Dendritic cell treated with granulocyte-macrophage colony-stimulating factor and Interleukin-4, amounts not matched to agents 40 ng/mL and 50 ng/mL, for 4 days (primary cell): ENCODE measurements at regions not wholly inside any gene's neighbourhood (a gene's known extent, or its start where the extent isn't known, plus 50 kb on each side); places are given as distances from the start of the nearest gene placed in this dataset.

ENCODE experiments used
- H3K27ac Mint-ChIP-seq: one replicate; pipeline ENCODE4 v1.8.0; 2022; ENCODE audit warnings: mild to moderate bottlenecking, mixed read lengths
- H3K27me3 Mint-ChIP-seq: one replicate; pipeline ENCODE4 v1.8.0; 2022; ENCODE audit warnings: mild to moderate bottlenecking, mixed read lengths
- H3K36me3 Mint-ChIP-seq: one replicate; pipeline ENCODE4 v1.8.0; 2022; ENCODE audit warnings: low read depth, mixed read lengths
- H3K4me1 Mint-ChIP-seq: one replicate; pipeline ENCODE4 v1.8.0; 2022; ENCODE audit warnings: low read depth, mixed read lengths
- H3K4me3 Mint-ChIP-seq: one replicate; pipeline ENCODE4 v1.8.0; 2022; ENCODE audit warnings: mild to moderate bottlenecking, moderate library complexity, mixed read lengths
- H3K9me3 Mint-ChIP-seq: one replicate; pipeline ENCODE4 v1.8.0; 2022; ENCODE audit warnings: mixed read lengths
- intact Hi-C: fragments of 100-400 bp; cut with micrococcal nuclease; formaldehyde crosslinking; loops from one replicate; pipeline ENCODE4 v1.15.0; 2022

DNA sequence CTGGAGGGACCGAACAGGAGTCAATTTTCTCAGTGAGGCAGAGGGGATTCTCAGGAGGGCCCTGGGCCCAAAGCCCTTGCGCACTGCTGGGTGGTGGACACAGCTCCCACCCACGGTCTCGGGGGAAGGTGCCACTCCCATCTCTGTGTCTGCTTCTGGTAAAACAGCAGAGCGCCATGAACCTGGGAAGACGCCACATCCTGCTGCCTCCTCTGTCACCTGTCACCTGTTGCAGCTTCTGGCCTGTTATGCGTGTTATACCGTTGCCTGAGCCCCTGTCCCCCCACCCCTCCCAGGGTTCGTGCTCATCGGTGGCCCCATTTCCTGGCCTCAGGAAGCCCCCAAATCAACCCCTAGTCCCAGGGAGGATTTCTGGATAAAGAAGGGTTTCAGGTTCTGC, 125.8 kb upstream of the AJAP1 start:
- Mint-ChIP-seq H3K4me3 (no peak overlapping the region), H3K9me3 (no peaks in the 10 kb centered on the region), H3K27ac (no peak overlapping the region), H3K4me1 (no peaks in the 10 kb centered on the region), H3K36me3 (no peaks in the 10 kb centered on the region), H3K27me3 (no peaks in the 10 kb centered on the region)
- intact Hi-C loops, result no loop called here

DNA sequence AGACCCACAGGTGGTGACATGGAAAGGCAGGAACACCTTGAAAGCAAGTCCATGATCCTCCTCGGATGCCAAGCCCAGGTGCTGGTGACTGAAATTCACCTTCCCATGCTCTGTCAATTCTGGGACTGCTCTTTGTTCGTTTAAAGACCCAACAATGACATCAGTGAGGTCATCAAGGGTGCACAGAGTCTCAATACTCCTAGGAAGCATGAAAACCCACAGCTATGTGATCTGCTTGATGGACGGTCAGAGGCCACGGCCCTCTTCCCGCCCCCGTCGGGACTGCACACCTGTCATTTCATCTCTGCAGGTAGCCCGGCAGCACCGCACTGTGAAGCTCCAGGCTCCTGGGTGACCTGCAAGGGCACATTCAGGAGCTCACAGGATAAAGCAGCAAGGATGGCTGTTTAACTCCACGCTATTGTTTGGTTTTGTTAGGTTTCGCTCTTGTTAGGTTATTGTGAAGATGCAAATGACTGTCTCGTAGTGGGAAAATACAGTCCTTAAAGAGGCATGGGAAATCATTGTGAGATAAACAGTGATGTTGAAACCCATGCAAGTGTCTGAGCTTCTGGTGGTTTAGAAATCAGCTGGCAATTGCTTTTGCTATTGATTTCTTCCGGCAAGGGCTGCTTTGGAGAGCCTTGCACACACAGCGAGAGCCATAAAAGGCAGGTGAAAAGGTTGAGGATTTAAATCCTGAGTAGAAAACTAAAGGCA, 124.8 kb upstream of the AJAP1 start:
- intact Hi-C loops, result no loop called here
- H3K9me3 Mint-ChIP-seq, result no peaks in the 10 kb centered on the region
- H3K27me3 Mint-ChIP-seq, result no peaks in the 10 kb centered on the region
- no peak overlapping the region for H3K4me3 Mint-ChIP-seq
- H3K27ac Mint-ChIP-seq, result no peak overlapping the region
- H3K36me3 Mint-ChIP-seq, result no peaks in the 10 kb centered on the region
- no peaks in the 10 kb centered on the region for H3K4me1 Mint-ChIP-seq

DNA sequence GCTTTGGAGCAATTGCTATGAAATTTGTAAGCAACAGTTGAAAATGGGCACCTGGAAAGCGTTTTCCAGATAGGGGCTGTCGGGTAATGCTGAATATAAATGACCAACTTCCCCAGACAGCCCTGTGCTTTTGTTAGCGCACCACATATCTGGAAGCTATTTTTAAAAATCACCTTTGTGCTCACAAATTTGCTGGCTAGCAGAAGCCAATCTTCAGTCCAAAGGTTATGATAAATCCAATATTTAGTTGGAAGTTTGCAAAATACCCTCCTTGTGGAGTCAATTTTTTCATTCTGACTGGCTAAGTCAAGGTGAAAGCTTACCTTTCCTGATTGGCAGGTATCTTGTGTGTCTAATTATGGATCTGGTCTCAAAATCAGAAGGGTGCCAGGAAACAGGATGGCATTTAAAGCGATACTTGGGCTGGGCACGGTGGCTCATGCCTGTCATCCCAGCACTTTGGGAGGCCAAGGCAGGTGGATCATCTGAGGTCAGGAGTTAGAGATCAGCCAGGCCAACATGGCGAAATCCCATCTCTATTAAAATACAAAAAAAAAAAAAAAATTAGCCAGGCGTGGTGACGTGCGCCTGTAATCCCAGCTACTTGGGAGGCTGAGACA, 124.1 kb upstream of the AJAP1 start:
- no peak overlapping the region for H3K27ac Mint-ChIP-seq
- H3K4me3 Mint-ChIP-seq, result no peak overlapping the region
- no peaks in the 10 kb centered on the region for H3K27me3 Mint-ChIP-seq
- no peaks in the 10 kb centered on the region for H3K9me3 Mint-ChIP-seq
- no peaks in the 10 kb centered on the region for H3K36me3 Mint-ChIP-seq
- H3K4me1 Mint-ChIP-seq, result no peaks in the 10 kb centered on the region
- intact Hi-C loops, result no loop called here

DNA sequence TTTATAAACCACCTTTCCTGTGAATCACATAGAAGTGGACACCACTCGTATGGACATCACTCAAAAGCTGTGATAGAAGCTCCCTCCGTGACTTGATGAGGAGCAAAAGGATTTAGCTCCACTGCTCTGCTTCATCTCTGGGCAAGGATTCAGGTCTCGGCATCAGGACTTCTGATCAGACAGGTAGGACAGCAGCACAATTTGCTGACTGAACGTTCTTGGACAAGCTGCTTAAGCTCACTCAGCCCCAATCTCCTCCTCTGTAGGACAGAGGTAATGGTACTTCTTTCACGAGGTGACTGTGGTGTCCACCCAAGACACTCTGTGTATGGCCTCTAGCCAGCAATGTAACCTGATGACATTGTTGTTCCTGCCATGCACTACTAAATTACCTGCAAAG, 122.6 kb upstream of the AJAP1 start:
- no peak overlapping the region for H3K27ac Mint-ChIP-seq
- no peaks in the 10 kb centered on the region for H3K9me3 Mint-ChIP-seq
- H3K4me3 Mint-ChIP-seq, result no peak overlapping the region
- H3K27me3 Mint-ChIP-seq, result no peaks in the 10 kb centered on the region
- no peaks in the 10 kb centered on the region for H3K4me1 Mint-ChIP-seq
- intact Hi-C loops, result no loop called here
- H3K36me3 Mint-ChIP-seq, result no peaks in the 10 kb centered on the region

DNA sequence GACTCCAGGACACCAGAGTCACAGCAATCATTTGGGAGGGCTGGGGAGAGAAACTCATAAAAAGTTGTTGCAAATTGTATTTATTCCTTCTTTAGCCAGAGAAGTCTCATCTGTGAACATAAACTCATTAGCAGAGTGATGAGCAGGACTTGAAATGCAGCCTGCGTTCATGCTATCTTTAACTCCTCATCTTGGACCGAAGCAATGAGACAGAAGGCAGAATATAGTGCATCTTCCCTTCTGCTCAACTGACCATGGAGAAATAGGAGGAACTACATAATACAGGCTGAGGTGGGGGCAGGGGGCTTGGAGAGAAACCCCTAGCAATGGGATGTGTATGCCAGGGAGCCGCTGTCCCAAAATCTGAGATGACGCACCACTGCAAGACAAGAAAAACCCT, 121.8 kb upstream of the AJAP1 start:
- H3K4me1 Mint-ChIP-seq, result no peaks in the 10 kb centered on the region
- no peaks in the 10 kb centered on the region for H3K9me3 Mint-ChIP-seq
- no peaks in the 10 kb centered on the region for H3K27me3 Mint-ChIP-seq
- H3K36me3 Mint-ChIP-seq, result no peaks in the 10 kb centered on the region
- intact Hi-C loops, result no loop called here
- H3K27ac Mint-ChIP-seq, result no peak overlapping the region
- H3K4me3 Mint-ChIP-seq, result no peak overlapping the region

DNA sequence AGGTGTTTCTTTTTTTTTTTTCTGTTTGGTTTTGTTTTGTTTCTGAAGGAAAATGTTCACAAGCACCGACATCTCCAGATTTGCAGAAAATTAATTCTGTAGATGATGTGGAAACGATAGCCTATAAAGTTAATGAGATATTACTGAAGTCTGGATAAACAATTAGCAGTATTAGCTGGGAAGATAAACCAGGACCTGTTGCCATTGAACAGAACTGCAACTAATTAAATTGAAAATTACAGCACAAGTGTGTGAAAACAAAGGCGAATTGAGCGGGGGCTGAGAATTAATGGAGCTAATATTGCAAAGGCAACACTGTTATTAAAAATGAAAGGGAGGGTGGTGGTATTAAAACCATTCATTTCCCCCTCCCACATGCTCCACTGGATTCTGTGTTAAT, 107.5 kb upstream of the AJAP1 start:
- H3K4me3 Mint-ChIP-seq, result no peak overlapping the region
- peaks cover 6% of the 10 kb centered on the region for H3K9me3 Mint-ChIP-seq
- no peaks in the 10 kb centered on the region for H3K4me1 Mint-ChIP-seq
- H3K27me3 Mint-ChIP-seq, result no peaks in the 10 kb centered on the region
- no peak overlapping the region for H3K27ac Mint-ChIP-seq
- intact Hi-C loops, result no loop called here
- no peaks in the 10 kb centered on the region for H3K36me3 Mint-ChIP-seq

DNA sequence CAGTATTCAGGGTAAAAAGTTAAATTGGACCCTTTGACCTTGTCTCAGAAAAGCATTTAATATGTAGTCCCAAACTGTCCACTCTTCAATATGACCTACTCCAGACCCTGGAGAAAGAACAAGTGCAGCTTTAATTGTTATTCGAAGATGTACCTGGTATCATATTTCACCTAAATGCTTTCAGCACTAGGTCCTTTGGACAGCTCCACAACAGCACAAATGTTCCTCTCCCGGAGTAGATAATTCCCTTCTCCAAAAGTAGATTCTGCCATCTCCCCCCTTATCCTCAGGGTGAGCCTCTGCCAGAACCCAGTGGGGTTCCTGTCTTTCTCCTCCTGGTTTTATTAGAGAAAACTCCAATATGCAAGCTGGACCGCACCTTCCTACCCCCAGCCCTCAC, 104.5 kb upstream of the AJAP1 start:
- H3K27me3 Mint-ChIP-seq, result no peaks in the 10 kb centered on the region
- intact Hi-C loops, result no loop called here
- no peaks in the 10 kb centered on the region for H3K36me3 Mint-ChIP-seq
- no peaks in the 10 kb centered on the region for H3K4me1 Mint-ChIP-seq
- no peaks in the 10 kb centered on the region for H3K9me3 Mint-ChIP-seq
- no peak overlapping the region for H3K4me3 Mint-ChIP-seq
- H3K27ac Mint-ChIP-seq, result no peak overlapping the region

DNA sequence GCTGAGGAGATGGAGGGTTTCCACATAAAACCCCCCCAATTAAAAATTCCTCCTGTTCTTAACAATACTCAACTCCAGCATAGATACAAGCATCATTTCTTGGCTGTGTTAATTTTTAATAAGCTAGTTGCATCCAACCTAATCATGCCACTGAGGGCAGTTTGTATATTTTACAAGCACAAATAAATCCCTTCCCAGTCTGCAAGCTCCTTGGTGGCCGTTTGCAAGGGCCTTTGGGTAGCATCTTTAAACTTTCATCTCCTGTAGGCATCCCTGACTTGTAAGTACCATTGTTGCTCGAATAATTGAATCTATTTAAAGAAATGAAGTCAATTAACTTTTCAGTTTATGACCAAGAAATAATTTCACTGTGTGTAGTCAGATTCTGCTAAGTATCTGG, 103.5 kb upstream of the AJAP1 start:
- Mint-ChIP-seq H3K36me3 (no peaks in the 10 kb centered on the region), H3K27me3 (no peaks in the 10 kb centered on the region), H3K4me1 (no peaks in the 10 kb centered on the region), H3K27ac (no peak overlapping the region), H3K9me3 (no peaks in the 10 kb centered on the region), H3K4me3 (no peak overlapping the region)
- intact Hi-C loops, result no loop called here

DNA sequence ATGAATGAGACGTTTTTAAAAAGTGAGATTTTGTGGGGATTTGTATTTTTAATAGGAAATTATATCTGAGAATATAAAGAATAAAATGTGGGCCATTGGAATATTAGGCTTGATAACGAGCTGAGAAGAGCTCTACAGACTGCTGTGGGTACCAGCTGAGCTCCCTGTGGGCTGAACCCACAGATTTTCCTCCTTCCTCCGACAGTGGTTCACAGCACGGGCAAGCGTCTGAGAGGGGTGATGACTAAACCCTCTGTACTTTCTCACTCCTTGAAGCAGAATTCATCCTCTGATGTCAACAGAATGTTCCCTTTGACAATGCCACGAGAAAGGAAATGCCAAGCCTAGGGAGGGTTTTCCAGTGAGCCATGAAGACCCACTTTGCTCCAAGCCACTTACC, 102.7 kb upstream of the AJAP1 start:
- no peaks in the 10 kb centered on the region for H3K4me1 Mint-ChIP-seq
- H3K9me3 Mint-ChIP-seq, result no peaks in the 10 kb centered on the region
- H3K27me3 Mint-ChIP-seq, result no peaks in the 10 kb centered on the region
- no peaks in the 10 kb centered on the region for H3K36me3 Mint-ChIP-seq
- no peak overlapping the region for H3K27ac Mint-ChIP-seq
- intact Hi-C loops, result no loop called here
- H3K4me3 Mint-ChIP-seq, result no peak overlapping the region

DNA sequence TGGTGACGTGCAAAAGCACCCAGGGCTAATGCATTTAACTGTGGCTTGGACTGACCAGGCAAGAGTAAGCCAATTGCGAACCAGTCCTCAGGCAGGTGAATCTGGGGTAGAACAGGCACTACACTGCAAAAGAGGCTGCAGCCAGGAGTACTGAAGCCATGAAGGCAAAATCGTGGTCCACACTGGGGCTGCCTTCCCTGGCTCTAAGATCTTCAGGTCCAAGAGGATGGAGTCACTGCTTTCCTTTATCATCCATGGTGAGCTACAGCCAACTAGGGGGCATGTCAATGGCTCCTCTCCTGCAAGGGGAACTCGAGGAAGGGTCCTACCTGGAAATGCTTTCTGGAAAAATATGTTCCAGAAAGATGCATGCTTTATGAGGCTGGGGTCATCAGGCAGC, 100.6 kb upstream of the AJAP1 start:
- no peaks in the 10 kb centered on the region for H3K9me3 Mint-ChIP-seq
- no peaks in the 10 kb centered on the region for H3K4me1 Mint-ChIP-seq
- H3K27me3 Mint-ChIP-seq, result no peaks in the 10 kb centered on the region
- intact Hi-C loops, result no loop called here
- no peak overlapping the region for H3K27ac Mint-ChIP-seq
- H3K36me3 Mint-ChIP-seq, result no peaks in the 10 kb centered on the region
- no peak overlapping the region for H3K4me3 Mint-ChIP-seq

DNA sequence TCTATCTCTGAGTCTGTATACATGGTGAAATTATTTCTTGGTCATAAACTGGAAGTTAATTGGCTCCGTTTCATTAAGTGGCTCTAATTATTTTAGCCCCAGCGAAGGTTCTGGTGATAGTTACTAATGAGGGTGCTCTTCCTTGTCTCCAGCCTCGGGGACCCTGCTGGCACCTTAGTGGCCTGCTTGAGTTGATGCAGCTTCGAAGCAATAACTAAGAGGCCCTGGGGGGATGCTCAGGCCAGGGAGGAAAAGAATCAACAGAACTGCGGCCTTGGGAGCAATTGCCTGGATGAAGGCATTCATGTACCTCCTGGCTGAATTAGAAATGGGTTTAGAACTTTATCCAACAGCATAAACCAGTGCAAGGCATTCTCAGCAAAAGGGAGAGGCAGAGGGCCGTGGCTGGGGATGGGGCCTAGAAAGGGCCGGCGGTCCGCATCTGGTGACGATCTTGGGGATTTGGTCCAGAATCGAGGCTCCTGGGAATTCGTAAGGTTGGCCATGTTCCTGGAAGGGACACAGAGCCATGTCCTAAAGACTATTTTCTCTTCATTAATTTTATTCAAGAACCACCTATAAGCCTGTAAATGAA, 100.0 kb upstream of the AJAP1 start:
- intact Hi-C loops, result no loop called here
- Mint-ChIP-seq H3K36me3 (no peaks in the 10 kb centered on the region), H3K4me3 (no peak overlapping the region), H3K4me1 (no peaks in the 10 kb centered on the region), H3K9me3 (no peaks in the 10 kb centered on the region), H3K27ac (no peak overlapping the region), H3K27me3 (no peaks in the 10 kb centered on the region)

DNA sequence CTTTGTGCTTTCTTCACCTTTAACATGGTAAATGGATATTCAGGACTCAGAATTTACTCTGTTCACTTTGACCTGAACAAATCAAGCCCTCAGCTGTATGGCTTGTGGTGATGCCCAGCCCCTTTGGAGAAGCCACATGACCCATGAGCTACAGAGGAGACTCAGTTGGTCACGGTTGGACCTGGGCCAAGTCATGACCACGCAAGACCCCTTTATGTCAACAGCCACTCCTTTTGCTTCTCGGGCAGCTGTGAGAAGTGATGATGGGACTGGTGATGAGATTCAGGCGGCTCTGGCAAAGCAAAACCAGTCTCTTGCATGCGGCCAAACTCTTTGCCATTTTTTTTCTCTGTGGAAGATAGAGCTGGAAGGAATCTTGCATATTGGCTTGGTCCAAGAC, 96.5 kb upstream of the AJAP1 start:
- peaks cover 3% of the 10 kb centered on the region for H3K27me3 Mint-ChIP-seq
- H3K4me3 Mint-ChIP-seq, result no peak overlapping the region
- no peaks in the 10 kb centered on the region for H3K9me3 Mint-ChIP-seq
- H3K27ac Mint-ChIP-seq, result no peak overlapping the region
- no peaks in the 10 kb centered on the region for H3K4me1 Mint-ChIP-seq
- no peaks in the 10 kb centered on the region for H3K36me3 Mint-ChIP-seq
- intact Hi-C loops, result no loop called here

DNA sequence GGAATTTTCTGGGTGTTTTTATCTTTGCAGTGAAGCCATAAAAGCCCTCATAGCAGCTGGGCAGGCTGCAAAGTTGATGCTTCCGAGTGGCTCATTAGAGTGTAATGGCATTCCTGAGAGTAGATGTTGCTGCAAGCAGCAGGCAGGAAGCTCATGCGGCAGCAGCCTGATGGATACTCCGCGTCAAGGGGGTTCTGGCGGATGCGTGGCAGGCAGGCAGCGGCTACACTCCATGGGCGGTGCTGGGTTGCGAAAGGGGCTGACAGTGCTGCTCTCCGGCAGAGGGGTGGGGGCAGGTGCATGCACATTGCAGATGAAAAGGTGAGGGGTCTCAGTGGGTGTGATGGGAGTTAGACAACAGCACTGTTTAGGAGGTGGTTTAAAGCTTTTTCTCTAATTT, 93.2 kb upstream of the AJAP1 start:
- Mint-ChIP-seq H3K4me1 (no peaks in the 10 kb centered on the region), H3K4me3 (no peak overlapping the region), H3K27me3 (peaks cover 3% of the 10 kb centered on the region), H3K36me3 (no peaks in the 10 kb centered on the region), H3K27ac (no peak overlapping the region), H3K9me3 (no peaks in the 10 kb centered on the region)
- intact Hi-C loops, result no loop called here

DNA sequence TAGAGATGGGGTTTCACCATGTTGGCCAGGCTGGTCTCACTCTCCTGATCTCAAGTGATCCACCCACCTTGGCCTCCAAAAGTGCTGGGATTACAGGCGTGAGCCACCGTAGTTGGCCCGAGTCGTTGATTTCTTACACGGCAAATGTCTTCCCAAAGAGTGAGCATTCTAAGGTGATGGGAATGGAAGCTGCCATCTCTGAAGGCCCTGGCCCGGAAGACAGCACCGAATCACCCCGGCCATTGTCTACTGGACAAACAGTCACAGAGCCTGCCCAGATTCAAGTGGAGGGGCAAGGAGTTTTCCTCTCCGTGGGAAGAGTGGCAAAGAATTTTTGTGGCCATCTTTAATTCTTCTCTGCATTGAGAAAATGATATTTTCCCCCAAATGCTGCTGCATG, 92.1 kb upstream of the AJAP1 start:
- peaks cover 5% of the 10 kb centered on the region for H3K27me3 Mint-ChIP-seq
- H3K4me3 Mint-ChIP-seq, result no peak overlapping the region
- H3K27ac Mint-ChIP-seq, result no peak overlapping the region
- no peaks in the 10 kb centered on the region for H3K9me3 Mint-ChIP-seq
- intact Hi-C loops, result no loop called here
- H3K4me1 Mint-ChIP-seq, result no peaks in the 10 kb centered on the region
- H3K36me3 Mint-ChIP-seq, result no peaks in the 10 kb centered on the region

DNA sequence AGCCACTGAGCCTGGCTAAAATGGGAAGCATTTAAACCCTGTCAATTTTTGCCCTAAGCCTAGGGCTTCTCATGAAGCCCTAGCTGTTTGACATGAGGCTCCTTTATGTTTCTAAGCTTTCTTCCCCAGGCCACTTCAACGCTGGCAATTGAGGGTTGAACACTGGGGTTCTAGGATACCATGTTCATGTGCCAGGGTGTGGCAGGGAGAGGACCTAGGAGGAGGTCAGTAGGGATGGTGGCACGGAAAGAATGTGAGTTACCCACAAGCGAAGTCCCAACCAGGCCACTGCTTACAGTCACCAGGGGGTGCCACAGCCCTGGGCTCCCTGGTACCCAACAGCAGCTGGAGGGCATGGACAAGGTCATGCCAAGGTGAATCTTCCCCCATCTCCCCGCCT, 90.8 kb upstream of the AJAP1 start:
- Mint-ChIP-seq H3K4me1 (no peaks in the 10 kb centered on the region), H3K4me3 (no peak overlapping the region), H3K27ac (no peak overlapping the region), H3K9me3 (no peaks in the 10 kb centered on the region), H3K27me3 (peaks cover 5% of the 10 kb centered on the region), H3K36me3 (no peaks in the 10 kb centered on the region)
- intact Hi-C loops, result no loop called here
